H1 (cell line): ENCODE measurements at regions not wholly inside any gene's neighbourhood (a gene's known extent, or its start where the extent isn't known, plus 50 kb on each side); places are given as distances from the start of the nearest gene placed in this dataset.

Source experiments
- CTCF ChIA-PET: fragments of 300-600 bp; sonication (Branson Sonifier 250); formaldehyde crosslinking; loops from one replicate; lab custom pipeline; 2021; ENCODE audit not compliant: partially characterized antibody; lab: Charles Lee
- POLR2A ChIA-PET: fragments of 300-600 bp; sonication (Branson Sonifier 250); formaldehyde crosslinking; loops from one replicate; lab custom pipeline; 2021; ENCODE audit warnings: inconsistent platforms; ENCODE audit not compliant: partially characterized antibody; lab: Charles Lee
- DNase-seq, 2 experiments: peaks; one replicate each; pipeline versions ENCODE4 v3.0.0 to v3.0.0-alpha.2; 2010 to 2022; ENCODE audit warnings: low spot score in 2 of 2, low read depth in 1 of 2, mixed read lengths in 1 of 2
- FAIRE-seq: peaks from 2 replicates; lab custom pipeline; 2011; peaks lifted over from hg19 to GRCh38; lab: Jason Lieb, UNC
- H2AFZ ChIP-seq: 2 replicates; pipeline ENCODE4 v1.8.1; 2012; ENCODE audit warnings: low read length, inconsistent platforms
- H2AK5ac ChIP-seq: 2 replicates; pipeline ENCODE4 v1.6.1; 2013; ENCODE audit warnings: low read depth, low read length
- H2BK120ac ChIP-seq: replicated peaks from 2 replicates; pipeline ENCODE3; 2013; ENCODE audit warnings: low read depth, low read length, inconsistent platforms
- H2BK12ac ChIP-seq: 2 replicates; pipeline ENCODE4 v1.6.1; 2013; ENCODE audit warnings: low read depth, low read length
- H2BK15ac ChIP-seq: 2 replicates; pipeline ENCODE4 v1.6.1; 2013; ENCODE audit warnings: low read length
- H2BK20ac ChIP-seq: 2 replicates; pipeline ENCODE4 v1.6.1; 2013; ENCODE audit warnings: low read length
- H2BK5ac ChIP-seq: 2 replicates; pipeline ENCODE4 v1.6.1; 2013; ENCODE audit warnings: low read depth, low read length
- H3K14ac ChIP-seq: 2 replicates; pipeline ENCODE4 v1.6.1; 2013; ENCODE audit warnings: inconsistent platforms; ENCODE audit not compliant: insufficient read length
- H3K18ac ChIP-seq: 2 replicates; pipeline ENCODE4 v1.6.1; 2013; ENCODE audit warnings: low read length; ENCODE audit errors: extremely low read depth
- H3K23ac ChIP-seq: 2 replicates; pipeline ENCODE4 v1.6.1; 2013; ENCODE audit warnings: inconsistent platforms; ENCODE audit not compliant: insufficient read length
- H3K23me2 ChIP-seq: 2 replicates; pipeline ENCODE4 v1.6.1; 2013; ENCODE audit warnings: low read depth, low read length
- H3K27ac ChIP-seq: 2 replicates; pipeline ENCODE4 v1.6.1; 2011; ENCODE audit warnings: low read depth, low read length, inconsistent platforms
- H3K27me3 ChIP-seq, 4 experiments: replicated peaks in 1 of 4; 1 replicate in 1 of 4; 2 replicates in 3 of 4; pipeline versions ENCODE4 v1.6.1 to v1.8.1; 2011 to 2013; ENCODE audit warnings: low read length in 3 of 4, mild to moderate bottlenecking in 3 of 4, inconsistent platforms in 2 of 4, mixed read lengths in 2 of 4, moderate library complexity in 1 of 4; ENCODE audit not compliant: control insufficient read depth in 3 of 4, insufficient read depth in 3 of 4; ENCODE audit errors: extremely low read depth in 1 of 4
- H3K36me3 ChIP-seq, 4 experiments: 2 replicates each; pipeline versions ENCODE4 v1.6.1 to v1.8.1; 2011 to 2013; ENCODE audit warnings: mild to moderate bottlenecking in 4 of 4, low read length in 3 of 4, moderate library complexity in 2 of 4, control low read depth in 1 of 4, inconsistent platforms in 1 of 4; ENCODE audit not compliant: insufficient read depth in 4 of 4, control insufficient read depth in 2 of 4
- H3K4ac ChIP-seq: replicated peaks from 2 replicates; pipeline ENCODE3; 2013; ENCODE audit warnings: low read length, low read depth, mixed read lengths, inconsistent platforms; ENCODE audit not compliant: insufficient read length
- H3K4me1 ChIP-seq, 4 experiments: replicated peaks in 1 of 4; 1 replicate in 1 of 4; 2 replicates in 3 of 4; pipeline versions ENCODE4 v1.6.1 to v1.8.1; 2011 to 2013; ENCODE audit warnings: low read length in 3 of 4, inconsistent platforms in 2 of 4, mixed read lengths in 1 of 4; ENCODE audit not compliant: insufficient read depth in 4 of 4, control insufficient read depth in 3 of 4
- H3K4me2 ChIP-seq, 2 experiments: 2 replicates each; pipeline versions ENCODE4 v1.6.1 to v1.8.1; 2011 to 2013; ENCODE audit warnings: low read depth in 2 of 2, low read length in 2 of 2, control low read depth in 1 of 2, inconsistent platforms in 1 of 2, mild to moderate bottlenecking in 1 of 2; ENCODE audit not compliant: insufficient read depth in 1 of 2
- H3K4me3 ChIP-seq, 4 experiments: fragments of 200-600, 300-600 bp in 1 of 4; sonication (generic), shearing (Covaris generic), sonication (Bioruptor Twin) in 1 of 4; 2 replicates each; pipeline versions ENCODE4 v1.5.1 to v1.8.1; 2011 to 2016; ENCODE audit warnings: low read length in 4 of 4, low read depth in 3 of 4, control low read depth in 2 of 4, inconsistent platforms in 2 of 4, mild to moderate bottlenecking in 2 of 4, mixed read lengths in 1 of 4, moderate library complexity in 1 of 4; ENCODE audit not compliant: insufficient read depth in 2 of 4; ENCODE audit errors: extremely low read depth in 1 of 4
- H3K56ac ChIP-seq: replicated peaks from 2 replicates; pipeline ENCODE3; 2013; ENCODE audit warnings: low read depth, mild to moderate bottlenecking, mixed read lengths, low read length, inconsistent platforms; ENCODE audit not compliant: insufficient read length
- H3K79me1 ChIP-seq: 2 replicates; pipeline ENCODE4 v1.6.1; 2013; ENCODE audit warnings: low read depth, low read length, control low read depth
- H3K79me2 ChIP-seq, 2 experiments: 2 replicates each; pipeline versions ENCODE4 v1.6.1 to v1.8.1; 2012 to 2013; ENCODE audit warnings: low read length in 2 of 2, mild to moderate bottlenecking in 2 of 2, inconsistent platforms in 1 of 2; ENCODE audit not compliant: insufficient read depth in 2 of 2, control insufficient read depth in 1 of 2
- H3K9ac ChIP-seq, 4 experiments: replicated peaks in 1 of 4; 1 replicate in 1 of 4; 2 replicates in 3 of 4; pipeline versions ENCODE4 v1.6.1 to v1.8.1; 2011 to 2013; ENCODE audit warnings: low read depth in 3 of 4, low read length in 3 of 4, control low read depth in 2 of 4, mild to moderate bottlenecking in 2 of 4, moderate library complexity in 2 of 4, inconsistent platforms in 1 of 4; ENCODE audit errors: extremely low read depth in 1 of 4
- H3K9me3 ChIP-seq, 2 experiments: 2 replicates each; pipeline versions ENCODE4 v1.6.1 to v1.8.1; 2012 to 2013; ENCODE audit warnings: mild to moderate bottlenecking in 2 of 2, moderate library complexity in 2 of 2, control low read depth in 1 of 2, inconsistent platforms in 1 of 2, low read depth in 1 of 2, low read length in 1 of 2, mixed read lengths in 1 of 2; ENCODE audit not compliant: insufficient read depth in 2 of 2
- H4K20me1 ChIP-seq, 2 experiments: replicated peaks in 1 of 2; 2 replicates each; pipeline versions ENCODE3 to v1.8.1; 2011 to 2013; ENCODE audit warnings: inconsistent platforms in 2 of 2, low read length in 2 of 2, mild to moderate bottlenecking in 1 of 2; ENCODE audit not compliant: insufficient read depth in 2 of 2, control insufficient read depth in 1 of 2
- H4K5ac ChIP-seq: 2 replicates; pipeline ENCODE4 v1.6.1; 2013; ENCODE audit warnings: low read length, low read depth, mixed read lengths, inconsistent platforms; ENCODE audit not compliant: insufficient read length
- H4K8ac ChIP-seq: 2 replicates; pipeline ENCODE4 v1.8.0; 2013; ENCODE audit warnings: mild to moderate bottlenecking, moderate library complexity, low read length, inconsistent platforms; ENCODE audit not compliant: insufficient read depth; ENCODE audit errors: extremely low read depth
- H4K91ac ChIP-seq: replicated peaks from 2 replicates; pipeline ENCODE3; 2013; ENCODE audit warnings: low read length, mixed read lengths, inconsistent platforms; ENCODE audit not compliant: insufficient read length
- CBX8 ChIP-seq: fragments of 300-800, 300-1000 bp; sonication (generic); IDR thresholded peaks from 2 replicates; pipeline ENCODE4 v1.7.1; 2016; ENCODE audit warnings: low read depth, low read length, borderline replicate concordance
- EGR1 ChIP-seq: IDR thresholded peaks from 2 replicates; pipeline ENCODE4 v1.6.1; 2011; ENCODE audit warnings: low read depth, low read length, borderline replicate concordance
- HDAC2 ChIP-seq, 2 experiments: fragments of 300-600 bp in 1 of 2; sonication (generic) in 1 of 2; IDR thresholded peaks; 2 replicates each; pipeline ENCODE4 v1.6.1; 2011 to 2012; ENCODE audit warnings: low read depth in 2 of 2, low read length in 2 of 2, mild to moderate bottlenecking in 2 of 2, moderate library complexity in 2 of 2, borderline replicate concordance in 1 of 2, inconsistent platforms in 1 of 2
- POLR2A ChIP-seq, 2 experiments: IDR thresholded peaks; 1 replicate in 1 of 2; 2 replicates in 1 of 2; pipeline ENCODE4 v1.6.1; 2011; ENCODE audit warnings: low read depth in 2 of 2, low read length in 2 of 2, mild to moderate bottlenecking in 2 of 2; ENCODE audit errors: control extremely low read depth in 1 of 2
- RBBP5 ChIP-seq: IDR thresholded peaks from 2 replicates; pipeline ENCODE4 v1.7.1; 2012; ENCODE audit warnings: low read depth, mild to moderate bottlenecking, inconsistent platforms, low read length, moderate library complexity, borderline replicate concordance
- SAP30 ChIP-seq: fragments of 300-600 bp; sonication (generic); IDR thresholded peaks from 2 replicates; pipeline ENCODE4 v1.7.1; 2012; ENCODE audit warnings: low read length, moderate library complexity, mild to moderate bottlenecking, inconsistent platforms; ENCODE audit not compliant: insufficient read depth, insufficient replicate concordance
- WGBS, 2 experiments: shearing (Covaris generic) in 1 of 2; methylation state at CpG; one replicate each; pipeline versions ENCODE4 v1.1.6 to v1.1.7; 2013 to 2015; ENCODE audit warnings: low lambda C conversion rate in 2 of 2, mixed read lengths in 2 of 2, inconsistent platforms in 1 of 2, low coverage in 1 of 2, missing lambda C conversion rate in 1 of 2; ENCODE audit not compliant: insufficient replicate concordance in 2 of 2, insufficient coverage in 1 of 2, insufficient read length in 1 of 2; ENCODE audit errors: extremely low coverage in 1 of 2, missing lambda C conversion rate in 1 of 2; 5-methylcytosine and 5-hydroxymethylcytosine counted together

DNA sequence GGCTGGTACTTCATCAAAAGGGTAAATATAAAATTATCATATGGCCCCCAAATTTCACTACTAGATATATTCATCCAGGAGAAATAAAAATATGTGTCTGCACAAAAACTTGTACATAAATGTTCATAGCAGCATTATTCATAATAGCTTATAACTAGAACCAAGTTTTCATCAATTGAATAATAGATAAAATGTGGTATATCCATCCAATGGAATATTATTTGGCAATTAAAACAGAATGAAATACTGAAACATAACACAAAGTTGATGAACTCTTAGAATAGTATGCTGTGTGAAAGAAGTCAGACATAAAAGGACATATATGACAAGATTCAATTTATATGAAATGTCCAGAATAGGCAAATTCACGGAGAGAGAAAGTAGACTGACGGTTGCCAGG, 389.3 kb upstream of the ADAMTS9 start:
- Histone ChIP-seq H3K4me3 (no peak overlapping the region), H4K20me1 (no peaks in the 10 kb centered on the region), H3K4me2 (no peak overlapping the region), H3K18ac (no peak overlapping the region), H3K9me3 (no peaks in the 10 kb centered on the region), H2AFZ (no peak overlapping the region), H3K36me3 (no peaks in the 10 kb centered on the region), H2BK12ac (no peak overlapping the region), H2BK5ac (no peak overlapping the region), H3K27me3 (peaks cover 0 to 1% (median 0%) of the 10 kb centered on the region in 4 experiments; a peak in 1 of 7 replicates), H2AK5ac (no peak overlapping the region), H4K91ac (no peak overlapping the region), H4K8ac (no peak overlapping the region), H3K4ac (no peak overlapping the region), H2BK20ac (no peak overlapping the region), H2BK15ac (no peak overlapping the region), H3K23ac (no peak overlapping the region), H2BK120ac (no peak overlapping the region), H3K14ac (no peak overlapping the region), H3K9ac (no peak overlapping the region), H3K23me2 (no peaks in the 10 kb centered on the region), H3K4me1 (peaks cover 0 to 3% (median 2%) of the 10 kb centered on the region in 4 experiments; a peak in 3 of 7 replicates), H4K5ac (no peak overlapping the region), H3K79me2 (no peaks in the 10 kb centered on the region), H3K27ac (no peak overlapping the region), H3K79me1 (no peaks in the 10 kb centered on the region), H3K56ac (no peak overlapping the region)
- ChIA-PET POLR2A (no interaction called here), CTCF (interaction anchor here (1.8 kb wide), 1 partner anchor 544 kb away, joined by 9 read pairs; no protein-coding TSS in a partner anchor)
- 67% methylated on average over 2 of the region's 2 CpGs; no CpG with 5 or more reads in 1 of the 2 experiments for WGBS, 2 experiments
- FAIRE-seq (no peak), DNase-seq (no peak)
- TF ChIP-seq HDAC2 (IDR thresholded peaks at IDR 0.05; ENCODE audit: borderline replicate concordance in 1 of 2, low read depth in 2 of 2, low read length in 2 of 2) (no peak), EGR1 (no peak), RBBP5 (no peak), CBX8 (no peak), SAP30 (no peak), POLR2A (IDR thresholded peaks at IDR 0.05; ENCODE audit: control extremely low read depth in 1 of 2, low read depth in 2 of 2, low read length in 2 of 2) (no peak)
